HL-60/S4 treated with retinoic acid at 250 ng/mL for 4 days and 3 days (cell line): ENCODE measurements at regions not wholly inside any gene's neighbourhood (a gene's known extent, or its start where the extent isn't known, plus 50 kb on each side); places are given as distances from the start of the nearest gene placed in this dataset.
"Not testable (repeated sequence)": the region's sequence is repeated elsewhere in the genome, so short reads cannot be mapped to it uniquely, and the experiment has no call there.

Experiments used
- in situ Hi-C: fragments of 300-500 bp; cut with MboI; formaldehyde crosslinking; loops from 2 replicates; pipeline ENCODE4 v1.7.0; 2022; ENCODE audit warnings: low sequenced_read_pairs

DNA sequence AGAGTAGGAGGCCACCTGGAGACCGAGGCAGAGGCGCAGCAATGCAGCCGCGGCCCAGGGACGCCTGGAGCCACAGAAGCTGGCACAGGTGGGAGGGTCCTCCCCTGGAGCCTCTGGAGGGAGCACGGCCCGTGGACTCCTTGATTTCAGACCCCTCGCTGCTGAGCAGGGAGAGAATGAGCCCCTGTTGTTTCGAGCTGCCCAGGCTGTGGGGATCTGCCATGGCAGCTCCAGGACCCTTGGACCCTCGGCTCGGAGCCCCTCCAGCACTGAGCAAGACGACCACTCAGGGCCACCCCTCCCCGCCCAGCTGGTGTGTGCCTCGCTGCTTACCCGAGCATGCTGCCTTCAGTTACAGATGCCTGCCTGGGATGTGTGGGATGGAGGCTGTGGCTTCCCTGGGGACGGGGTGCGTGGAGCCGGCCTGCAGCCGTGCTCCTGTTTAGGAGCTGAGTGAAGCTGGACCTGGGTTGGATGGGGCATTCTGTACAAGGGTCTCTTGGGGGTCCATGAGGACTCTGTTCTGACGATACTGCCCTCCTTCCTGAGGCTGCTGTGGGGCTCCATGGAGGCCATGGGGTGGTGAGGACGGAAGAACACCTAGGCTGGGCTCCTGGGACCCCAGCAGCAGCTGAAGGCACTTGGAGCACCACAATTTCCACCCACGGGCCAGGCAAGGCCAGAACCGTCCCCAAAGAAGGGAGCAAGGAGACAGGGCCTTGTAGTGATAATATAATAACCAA, 115.1 kb upstream of the LPCAT1 start:
- in situ Hi-C loops, result loop anchor here (25.0 kb wide), 1 partner anchor 477 kb away; no protein-coding TSS in a partner anchor

DNA sequence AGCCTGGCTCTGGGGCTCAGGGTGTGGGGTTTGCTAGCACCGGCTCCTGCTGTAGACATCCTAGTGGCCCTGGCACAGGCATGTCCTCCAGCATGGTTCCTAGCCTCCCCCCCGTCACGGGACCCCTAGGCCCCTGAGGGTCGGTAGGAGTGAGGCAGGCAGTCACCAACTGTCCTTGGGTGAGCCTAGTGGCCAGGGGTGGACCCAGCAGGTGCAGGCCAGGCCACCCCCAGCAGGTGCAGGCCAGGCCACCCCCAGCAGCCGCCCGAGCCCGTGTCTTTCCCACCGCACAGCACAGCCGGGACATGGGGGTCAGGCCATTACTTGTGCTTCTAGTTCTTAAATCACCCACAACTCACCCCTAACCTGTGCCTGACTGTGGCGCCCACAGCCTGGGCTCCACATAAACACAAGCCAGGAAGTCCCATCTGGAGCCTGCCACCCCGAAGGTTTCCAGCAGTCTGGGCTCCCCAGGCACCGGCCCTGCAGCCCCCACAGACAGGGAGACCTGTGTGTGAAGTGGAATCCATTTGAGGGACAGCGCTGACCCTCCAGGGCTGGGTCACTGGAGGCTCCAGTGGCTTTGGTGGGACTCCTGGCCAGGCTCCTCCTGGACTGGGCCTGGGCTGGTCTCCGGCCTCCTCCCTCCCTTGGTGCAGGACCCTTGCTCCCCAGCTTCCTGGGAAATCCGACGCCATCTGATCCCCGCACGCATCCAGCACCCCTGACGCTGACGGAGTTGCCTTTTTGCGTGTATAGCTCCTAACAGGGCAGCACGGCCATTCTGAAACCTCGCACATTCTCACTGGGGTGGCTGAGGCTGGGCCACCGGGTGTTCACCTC, 114.1 kb upstream of the LPCAT1 start:
- in situ Hi-C loops, result loop anchor here (25.0 kb wide), 1 partner anchor 476 kb away; no protein-coding TSS in a partner anchor

DNA sequence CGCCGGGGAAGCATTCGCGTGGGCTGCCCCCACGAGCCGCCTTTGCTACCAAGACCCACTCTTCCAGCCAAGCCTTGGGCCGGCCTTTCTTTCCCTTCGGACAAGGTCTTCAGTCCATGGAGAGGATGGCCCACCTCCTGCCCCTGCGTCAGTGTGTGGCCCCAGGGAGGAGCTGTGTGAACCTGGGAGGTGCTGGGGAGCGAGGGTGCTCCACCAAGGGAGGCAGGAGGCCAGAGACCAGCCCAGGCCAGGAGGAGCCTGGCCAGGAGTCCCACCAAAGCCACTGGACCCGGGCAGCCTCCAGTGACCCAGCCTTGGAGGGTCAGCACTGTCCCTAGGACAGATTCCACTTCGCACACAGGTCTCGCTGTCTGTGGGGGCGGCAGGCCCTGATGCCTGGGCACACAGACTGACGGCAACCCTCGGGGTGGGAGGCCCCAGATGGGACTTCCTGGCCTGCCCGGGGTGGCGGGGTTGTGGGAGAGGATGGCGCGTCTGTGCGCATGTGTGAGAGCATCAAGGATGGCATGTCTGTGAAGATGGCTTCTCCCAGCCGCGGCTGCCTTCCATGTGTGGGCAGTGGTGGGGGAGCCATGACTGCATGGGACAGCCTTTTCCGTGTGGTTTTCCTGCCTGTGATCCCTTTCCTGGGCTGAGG, 113.3 kb upstream of the LPCAT1 start:
- in situ Hi-C loops, result loop anchor here (25.0 kb wide), 1 partner anchor 475 kb away; no protein-coding TSS in a partner anchor

DNA sequence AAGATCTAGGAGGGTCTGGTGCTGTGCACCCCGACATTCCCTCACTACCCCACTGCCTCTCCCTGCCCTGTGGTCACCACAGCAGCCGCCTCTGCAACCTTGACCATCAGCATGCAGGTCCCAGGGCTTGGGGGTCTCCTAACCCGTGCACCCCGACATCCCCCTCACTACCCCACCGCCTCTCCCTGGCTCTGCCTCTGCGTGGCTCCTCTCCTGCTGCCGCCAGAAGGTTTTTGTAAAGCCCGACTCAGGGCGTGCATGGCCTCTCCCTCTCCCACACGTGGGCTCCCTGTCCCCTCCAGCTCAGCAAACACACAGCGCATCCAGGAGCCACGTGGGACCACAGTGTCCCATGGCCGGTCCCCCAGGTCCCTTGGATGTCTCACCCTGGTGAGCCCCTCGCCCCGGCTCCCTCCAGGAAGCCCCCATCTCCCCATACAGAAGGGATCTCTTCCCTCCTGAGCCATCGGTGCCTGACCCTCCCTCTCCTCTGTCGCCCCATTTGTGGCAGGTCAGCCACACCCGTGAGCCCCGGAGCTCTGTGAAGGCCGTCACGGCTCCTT, 112.5 kb upstream of the LPCAT1 start:
- in situ Hi-C loops, result loop anchor here (25.0 kb wide), 1 partner anchor 474 kb away; no protein-coding TSS in a partner anchor

DNA sequence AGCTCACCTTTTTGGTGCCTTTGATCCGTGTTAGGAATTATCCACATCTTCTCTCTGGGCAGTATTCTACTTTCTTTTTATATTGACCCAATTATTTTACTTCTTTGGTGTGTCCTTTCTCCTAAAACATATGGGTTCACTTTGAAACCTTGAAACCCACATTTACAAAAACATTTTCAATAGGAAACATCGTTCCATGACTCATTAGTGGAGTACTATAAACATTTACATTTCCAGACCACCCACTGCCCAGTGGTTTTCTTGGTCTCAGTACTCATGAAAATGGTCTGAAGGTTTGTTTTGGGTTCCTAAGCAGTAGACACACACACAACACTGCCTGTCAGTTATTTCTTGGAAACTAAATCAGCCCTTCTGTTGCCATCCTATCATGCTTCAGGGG, 111.7 kb upstream of the LPCAT1 start:
- in situ Hi-C loops, result loop anchor here (25.0 kb wide), 1 partner anchor 473 kb away; no protein-coding TSS in a partner anchor

DNA sequence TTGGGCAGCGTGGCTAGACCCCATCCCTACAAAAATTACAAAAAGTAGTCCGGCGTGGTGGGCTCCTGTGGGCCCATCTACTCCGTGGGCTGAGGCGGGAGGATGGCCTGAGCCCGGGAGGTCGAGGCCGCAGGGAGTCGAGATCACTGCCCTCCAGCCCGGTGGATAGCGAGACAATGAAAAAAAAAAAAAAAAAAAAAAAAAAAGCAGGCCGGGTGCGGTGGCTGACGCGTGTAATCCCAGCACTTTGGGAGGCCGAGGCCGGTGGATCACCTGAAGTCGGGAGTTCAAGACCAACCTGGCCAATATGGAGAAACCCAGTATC, 110.5 kb upstream of the LPCAT1 start:
- in situ Hi-C loops, result loop anchor here (25.0 kb wide), 1 partner anchor 472 kb away; no protein-coding TSS in a partner anchor

DNA sequence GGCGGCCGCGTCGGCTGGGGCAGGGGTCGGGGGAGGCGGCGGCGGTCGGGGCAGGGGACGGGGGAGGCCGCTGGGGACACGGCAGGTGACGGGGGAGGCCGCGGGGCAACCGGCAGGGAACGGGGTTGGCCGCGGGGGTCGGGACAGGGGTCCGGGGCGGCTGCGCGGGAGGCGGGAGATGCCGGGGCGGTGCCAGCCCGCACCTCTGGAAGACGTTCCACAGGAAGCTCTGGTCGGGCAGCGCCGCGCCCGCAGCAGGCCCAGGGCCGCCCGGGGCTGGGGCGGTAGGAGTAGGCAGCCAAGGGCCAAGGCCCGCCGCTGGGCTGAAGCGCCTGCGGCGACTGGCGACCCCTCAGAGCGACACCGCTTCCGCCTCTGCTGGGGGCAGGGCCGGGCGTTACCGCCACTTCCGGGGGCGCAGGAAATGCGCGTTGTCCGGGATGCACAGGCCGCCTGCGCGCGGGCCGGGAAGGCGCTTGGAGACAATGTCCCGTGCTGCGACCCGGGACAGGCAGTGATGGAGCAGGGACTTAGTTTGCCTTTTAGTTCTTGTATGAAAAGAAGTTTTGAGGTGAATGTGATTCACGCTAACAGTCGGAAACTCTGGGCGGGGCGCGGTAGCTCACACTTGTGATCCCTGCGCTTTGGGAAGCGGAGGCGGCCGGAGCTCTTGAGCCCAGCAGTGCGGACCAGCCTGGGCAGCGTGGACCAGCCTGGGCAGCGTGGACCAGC, 110.0 kb upstream of the LPCAT1 start:
- in situ Hi-C loops, result loop anchor here (25.0 kb wide), 1 partner anchor 471 kb away; no protein-coding TSS in a partner anchor

DNA sequence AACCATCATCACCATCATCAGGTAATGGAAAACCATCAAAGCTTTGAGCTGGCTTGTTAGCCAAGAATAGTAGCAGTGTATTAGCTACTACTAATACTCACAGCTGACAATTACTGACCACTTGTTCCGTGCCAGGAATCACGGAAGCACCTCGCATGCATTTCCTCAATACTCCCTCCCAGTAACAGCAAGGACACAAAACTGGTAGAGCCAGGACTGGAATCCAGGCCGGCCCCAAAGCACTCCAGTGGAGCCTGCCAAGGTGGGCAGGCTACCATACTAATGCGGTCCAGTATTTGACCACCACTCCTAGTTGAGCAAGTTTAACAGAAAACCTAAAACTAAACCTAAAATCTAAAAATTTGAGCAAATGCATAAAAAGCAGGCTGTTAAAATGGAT, 107.2 kb upstream of the LPCAT1 start:
- in situ Hi-C loops, result loop anchor here (25.0 kb wide), 1 partner anchor 469 kb away; no protein-coding TSS in a partner anchor

DNA sequence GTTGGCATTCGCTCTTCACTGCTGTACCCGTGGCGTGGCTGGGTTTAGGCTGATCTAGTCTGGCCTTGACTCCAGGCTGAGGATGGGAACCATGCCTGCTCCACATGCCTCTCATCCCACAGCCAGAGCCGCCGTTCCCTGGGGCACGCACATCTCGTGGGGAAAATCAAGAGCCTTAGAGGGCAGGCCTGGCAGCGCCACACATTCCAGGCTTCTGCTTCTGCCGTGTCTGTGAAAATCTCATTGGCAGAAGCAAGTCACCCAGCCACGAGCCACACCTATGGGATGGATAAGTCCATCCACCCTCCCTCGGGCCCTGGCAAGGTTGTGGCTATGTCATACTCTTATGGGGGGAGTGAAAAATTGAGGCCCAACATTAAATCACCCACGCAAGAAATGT, 102.6 kb upstream of the LPCAT1 start:
- in situ Hi-C loops, result loop anchor here (25.0 kb wide), 1 partner anchor 464 kb away; no protein-coding TSS in a partner anchor

DNA sequence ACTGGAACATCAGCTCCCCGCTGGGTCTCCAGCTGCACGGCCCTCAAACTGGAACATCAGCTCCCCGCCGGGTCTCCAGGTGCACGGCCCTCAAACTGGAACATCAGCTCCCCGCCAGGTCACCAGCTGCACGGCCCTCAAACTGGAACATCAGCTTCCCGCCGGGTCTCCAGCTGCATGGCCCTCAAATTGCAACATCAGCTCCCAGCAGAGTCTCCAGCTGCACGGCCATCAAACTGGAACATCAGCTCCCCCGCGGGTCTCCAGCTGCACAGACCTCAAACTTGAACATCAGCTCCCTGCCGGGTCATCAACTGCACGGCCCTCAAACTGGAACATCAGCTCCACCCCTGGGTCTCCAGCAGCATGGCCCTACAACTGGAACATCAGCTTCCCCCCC, 95.8 kb upstream of the LPCAT1 start:
- in situ Hi-C loops, result not testable (repeated sequence)

DNA sequence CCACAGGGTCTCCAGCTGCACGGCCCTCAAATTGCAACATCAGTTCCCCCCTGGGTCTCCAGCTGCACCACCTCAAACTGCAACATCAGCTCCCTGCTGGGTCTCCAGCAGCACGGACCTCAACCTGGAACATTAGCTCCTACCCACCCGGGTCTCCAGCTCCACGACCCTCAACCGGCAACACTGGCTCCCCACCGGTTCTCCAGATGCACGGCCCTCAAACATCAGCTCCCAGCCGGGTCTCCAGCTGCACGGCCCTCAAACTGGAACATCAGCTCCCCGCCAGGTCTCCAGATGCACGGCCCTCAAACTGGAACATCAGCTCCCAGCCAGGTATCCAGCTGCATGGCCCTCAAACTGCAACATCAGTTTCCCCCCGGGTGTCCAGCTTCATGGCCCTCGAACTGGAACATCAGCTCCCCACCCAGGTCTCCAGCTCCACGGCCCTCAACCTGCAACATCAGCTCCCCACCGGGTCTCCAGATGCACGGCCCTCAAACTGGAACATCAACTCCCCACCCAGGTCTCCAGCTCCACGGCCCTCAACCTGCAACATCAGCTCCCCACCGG, 94.6 kb upstream of the LPCAT1 start:
- in situ Hi-C loops, result not testable (repeated sequence)

DNA sequence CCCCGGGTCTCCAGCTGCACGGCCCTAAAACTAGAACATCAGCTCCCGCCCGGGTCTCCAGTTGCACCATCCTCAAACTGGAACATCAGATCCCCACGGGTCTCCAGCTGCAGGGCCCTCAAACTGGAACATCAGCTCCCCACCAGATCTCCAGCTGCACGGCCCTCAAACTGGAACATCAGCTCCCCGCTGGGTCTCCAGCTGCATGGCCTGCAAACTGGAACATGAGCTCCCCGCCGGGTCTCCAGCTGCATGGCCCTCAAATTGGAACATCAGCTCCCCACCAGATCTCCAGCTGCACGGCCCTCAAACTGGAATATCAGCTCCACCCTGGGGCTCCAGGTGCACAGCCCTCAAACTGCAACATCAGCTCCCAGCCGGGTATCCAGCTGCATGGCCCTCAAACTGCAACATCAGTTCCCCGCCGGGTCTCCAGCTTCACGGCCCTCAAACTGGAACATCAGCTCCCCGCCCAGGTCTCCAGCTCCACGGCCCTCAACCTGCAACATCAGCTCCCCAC, 93.5 kb upstream of the LPCAT1 start:
- in situ Hi-C loops, result not testable (repeated sequence)

DNA sequence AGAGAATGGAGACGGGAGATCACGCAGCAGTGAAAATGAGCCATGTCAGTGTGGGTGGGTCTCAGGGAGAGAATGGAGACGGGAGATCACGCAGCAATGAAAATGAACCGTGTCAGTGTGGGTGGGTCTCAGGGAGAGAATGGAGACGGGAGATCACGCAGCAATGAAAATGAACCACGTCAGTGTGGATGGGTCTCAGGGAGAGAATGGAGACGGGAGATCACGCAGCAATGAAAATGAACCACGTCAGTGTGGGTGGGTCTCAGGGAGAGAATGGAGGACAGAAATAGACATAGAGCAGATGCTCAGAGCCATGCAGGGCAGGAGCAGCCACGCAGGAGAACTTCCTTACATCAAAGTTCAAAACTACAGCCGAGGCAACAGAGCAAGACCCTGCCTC, 89.8 kb upstream of the LPCAT1 start:
- in situ Hi-C loops, result not testable (repeated sequence)

DNA sequence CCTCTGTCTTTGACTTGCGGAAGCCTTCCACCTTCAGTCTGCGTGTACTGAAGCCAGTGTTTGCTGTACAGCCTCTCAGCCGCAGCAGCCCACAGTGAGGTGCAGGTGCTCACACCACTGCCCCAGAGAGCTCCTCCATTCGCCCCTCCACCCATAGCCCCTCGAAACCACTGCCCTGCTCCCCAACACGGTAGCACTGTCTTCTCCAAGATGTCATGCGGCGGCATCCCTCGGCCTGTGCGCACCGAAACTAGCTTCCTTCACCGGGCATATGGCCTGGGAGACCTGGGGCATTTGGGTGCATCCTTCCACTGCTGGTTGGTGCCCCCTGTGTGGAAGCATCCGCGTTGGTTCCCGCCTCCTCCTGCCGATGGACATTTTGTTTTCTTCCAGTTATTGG, 86.8 kb upstream of the LPCAT1 start:
- in situ Hi-C loops, result not testable (repeated sequence)

DNA sequence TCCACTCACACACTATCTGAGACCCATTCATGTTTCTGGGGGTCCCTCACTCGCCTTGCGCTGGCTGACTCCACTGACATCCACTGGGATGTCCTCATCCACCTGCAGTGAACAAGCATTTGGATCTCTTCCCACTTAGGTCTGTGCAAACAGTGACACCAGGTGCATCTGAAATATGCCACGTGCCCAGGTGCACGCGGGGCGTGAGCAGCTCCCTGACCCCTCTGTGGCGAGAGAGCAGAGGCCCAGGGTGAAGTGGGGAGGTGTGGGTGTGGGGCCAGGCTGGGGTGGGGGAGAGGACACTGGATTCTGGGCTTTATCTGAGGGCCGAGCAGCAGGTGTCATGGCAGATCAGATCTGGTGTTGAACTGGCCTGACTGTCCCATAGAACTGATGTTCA, 85.4 kb upstream of the LPCAT1 start:
- in situ Hi-C loops, result not testable (repeated sequence)

DNA sequence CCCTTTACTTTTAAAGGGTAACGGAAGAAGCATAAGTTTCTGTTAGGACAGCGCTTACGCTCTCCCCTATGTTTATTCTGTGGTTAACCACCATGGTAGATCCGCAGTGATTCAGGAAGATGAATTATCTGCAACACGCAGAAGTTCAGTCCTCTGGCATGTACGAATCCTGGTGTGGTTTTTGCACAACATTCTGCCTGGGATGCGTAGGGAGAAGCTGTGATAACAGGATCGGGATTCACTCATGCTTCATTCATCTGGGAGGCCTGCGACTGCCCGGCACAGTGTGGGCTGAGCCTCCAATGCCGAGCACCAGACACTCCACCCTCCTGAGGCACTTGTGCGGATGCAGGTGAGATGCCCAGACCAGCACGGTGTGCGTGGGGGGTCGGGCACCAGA, 84.6 kb upstream of the LPCAT1 start:
- in situ Hi-C loops, result not testable (repeated sequence)

DNA sequence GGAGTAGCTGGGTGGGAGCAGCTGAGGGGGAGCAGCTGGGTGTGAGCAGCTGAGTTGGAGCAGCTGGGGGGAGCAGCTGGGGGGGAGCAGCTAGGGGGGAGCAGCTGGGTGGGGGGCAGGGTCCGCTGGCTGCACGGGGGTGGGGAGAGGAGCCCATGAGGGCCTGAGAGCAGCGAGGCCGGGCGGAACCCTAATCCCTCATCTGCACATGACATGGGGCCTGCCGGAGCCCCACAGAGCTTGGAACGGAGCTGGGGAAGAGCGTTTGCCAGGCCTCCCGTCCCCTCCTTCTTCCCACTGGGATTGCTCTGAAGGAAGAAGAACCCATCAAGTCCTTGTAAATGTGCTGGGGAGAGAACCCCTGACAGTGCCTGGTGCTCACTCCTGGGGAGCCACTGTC, 83.2 kb upstream of the LPCAT1 start:
- in situ Hi-C loops, result not testable (repeated sequence)

DNA sequence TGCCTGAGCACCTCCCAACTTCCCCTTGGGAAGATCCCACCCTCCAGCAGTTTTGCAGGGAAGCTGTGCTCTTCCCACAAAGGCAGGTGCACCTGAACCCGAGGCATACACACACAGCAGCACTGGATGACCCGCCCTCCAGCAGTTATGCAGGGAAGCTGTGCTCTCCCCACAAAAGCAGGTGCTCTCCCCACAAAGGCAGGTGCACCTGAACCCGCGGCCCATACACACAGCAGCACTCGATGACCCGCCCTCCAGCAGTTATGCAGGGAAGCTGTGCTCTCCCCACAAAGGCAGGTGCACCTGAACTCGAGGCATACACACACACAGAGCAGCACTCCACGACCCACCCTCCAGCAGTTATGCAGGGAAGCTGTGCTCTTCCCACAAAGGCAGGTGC, 80.2 kb upstream of the LPCAT1 start:
- in situ Hi-C loops, result not testable (repeated sequence)

DNA sequence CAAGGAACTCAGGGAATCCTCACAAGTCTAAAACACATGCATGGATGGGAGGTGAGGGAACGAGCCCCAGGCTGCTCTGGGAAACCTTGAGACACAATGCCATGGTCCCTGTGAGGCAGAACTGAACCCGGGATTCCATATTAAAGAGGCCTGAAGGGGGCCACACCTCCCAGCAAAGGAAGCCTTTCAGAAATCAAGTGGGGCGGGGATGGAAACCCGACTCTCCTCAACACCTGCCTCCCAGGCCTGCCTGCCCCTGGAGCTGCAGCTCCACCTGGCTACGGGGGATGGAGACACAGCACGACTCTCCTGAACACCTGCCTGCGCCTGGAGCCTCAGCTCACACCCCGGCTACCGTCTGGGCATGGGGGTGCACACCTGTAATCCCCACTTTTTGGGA, 77.8 kb upstream of the LPCAT1 start:
- in situ Hi-C loops, result not testable (repeated sequence)
